ENCODE measurements at regions not wholly inside any gene's neighbourhood (a gene's known extent, or its start where the extent isn't known, plus 50 kb on each side); places are given as distances from the start of the nearest gene placed in this dataset.

DNA sequence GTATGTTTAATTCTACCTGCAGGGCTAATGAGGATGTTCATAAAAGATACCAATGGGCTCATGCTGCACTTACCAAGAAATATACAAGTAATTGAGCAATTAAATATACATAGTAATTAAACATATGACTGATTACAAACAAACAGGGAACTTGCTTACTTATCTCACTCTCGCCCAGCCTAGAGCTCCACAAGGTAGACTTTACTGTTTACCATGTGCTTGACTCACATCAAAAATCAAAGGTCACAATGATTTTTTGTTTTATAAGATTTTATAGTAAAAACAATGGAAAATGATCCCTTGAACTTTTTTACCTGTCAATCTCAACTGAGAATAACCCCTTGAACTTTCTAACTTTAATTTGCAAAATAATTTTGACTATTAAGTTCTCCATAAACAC lies 1395.1 kb downstream of the SUCLG1 start:
- Histone ChIP-seq H3K9me3 (ENCODE audit: low read depth, low read length, poor library complexity, severe bottlenecking) (peaks cover 28% of the 10 kb centered on the region), H3K27me3 (replicated peaks; ENCODE audit: insufficient read depth, low read depth, low read length, poor library complexity) (no peaks in the 10 kb centered on the region), H3K4me1 (ENCODE audit: insufficient read depth, low read length, poor library complexity, severe bottlenecking) (no peaks in the 10 kb centered on the region), H3K27ac (ENCODE audit: low read depth, low read length, poor library complexity, severe bottlenecking) (no peak overlapping the region), H3K4me3 (ENCODE audit: low read depth, low read length, poor library complexity, severe bottlenecking) (no peak overlapping the region), H3K36me3 (ENCODE audit: insufficient read depth, low read length, poor library complexity, severe bottlenecking) (no peaks in the 10 kb centered on the region)
- DNase-seq (ENCODE audit: low spot score): no peak
- POLR2A ChIA-PET (ENCODE audit: low non-redundant PET): no interaction called here
- intact Hi-C loops (cut with micrococcal nuclease; ENCODE audit: unreplicated experiment): no loop called here
- TF ChIP-seq EZH2 (IDR thresholded peaks at IDR 0.05; ENCODE audit: borderline replicate concordance, low read depth, low read length, poor library complexity, severe bottlenecking): no peak
- TF ChIP-seq, protein P1, sequence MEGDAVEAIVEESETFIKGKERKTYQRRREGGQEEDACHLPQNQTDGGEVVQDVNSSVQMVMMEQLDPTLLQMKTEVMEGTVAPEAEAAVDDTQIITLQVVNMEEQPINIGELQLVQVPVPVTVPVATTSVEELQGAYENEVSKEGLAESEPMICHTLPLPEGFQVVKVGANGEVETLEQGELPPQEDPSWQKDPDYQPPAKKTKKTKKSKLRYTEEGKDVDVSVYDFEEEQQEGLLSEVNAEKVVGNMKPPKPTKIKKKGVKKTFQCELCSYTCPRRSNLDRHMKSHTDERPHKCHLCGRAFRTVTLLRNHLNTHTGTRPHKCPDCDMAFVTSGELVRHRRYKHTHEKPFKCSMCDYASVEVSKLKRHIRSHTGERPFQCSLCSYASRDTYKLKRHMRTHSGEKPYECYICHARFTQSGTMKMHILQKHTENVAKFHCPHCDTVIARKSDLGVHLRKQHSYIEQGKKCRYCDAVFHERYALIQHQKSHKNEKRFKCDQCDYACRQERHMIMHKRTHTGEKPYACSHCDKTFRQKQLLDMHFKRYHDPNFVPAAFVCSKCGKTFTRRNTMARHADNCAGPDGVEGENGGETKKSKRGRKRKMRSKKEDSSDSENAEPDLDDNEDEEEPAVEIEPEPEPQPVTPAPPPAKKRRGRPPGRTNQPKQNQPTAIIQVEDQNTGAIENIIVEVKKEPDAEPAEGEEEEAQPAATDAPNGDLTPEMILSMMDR (conservative IDR thresholded peaks at IDR 0.05; ENCODE audit: low read depth, low read length): no peak
- BruUV-seq (replicated peaks): no TSS peak
- CTCF ChIA-PET: no interaction called here

DNA sequence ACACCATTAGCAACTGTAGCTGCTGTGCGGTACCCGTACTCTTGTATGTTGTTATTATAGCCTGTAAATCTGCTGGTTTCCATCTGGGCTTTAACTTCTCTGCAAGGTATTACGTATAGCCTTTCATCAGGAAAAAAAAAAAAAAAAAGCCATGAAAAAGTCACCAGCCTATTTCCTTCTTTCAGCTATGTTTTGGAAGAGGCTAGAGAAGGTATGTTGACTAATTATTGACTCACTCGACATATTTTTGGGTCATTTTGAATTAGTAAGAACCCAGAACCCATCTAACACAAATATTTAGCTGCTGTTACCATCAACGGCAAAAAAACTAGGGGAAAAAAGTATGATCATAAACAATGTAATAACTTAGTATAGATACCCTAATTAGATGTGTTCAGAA lies 1395.6 kb downstream of the SUCLG1 start:
- POLR2A ChIA-PET (ENCODE audit: low non-redundant PET): no interaction called here
- BruUV-seq (replicated peaks): no TSS peak
- H3K27me3 ChIP-seq (replicated peaks; ENCODE audit: insufficient read depth, low read depth, low read length, poor library complexity): no peaks in the 10 kb centered on the region
- H3K27ac ChIP-seq (ENCODE audit: low read depth, low read length, poor library complexity, severe bottlenecking): no peak overlapping the region
- no peaks in the 10 kb centered on the region for H3K36me3 ChIP-seq (ENCODE audit: insufficient read depth, low read length, poor library complexity, severe bottlenecking)
- DNase-seq (ENCODE audit: low spot score): no peak
- TF ChIP-seq, protein P1 (conservative IDR thresholded peaks at IDR 0.05; ENCODE audit: low read depth, low read length): no peak
- no peak for TF ChIP-seq EZH2 (IDR thresholded peaks at IDR 0.05; ENCODE audit: borderline replicate concordance, low read depth, low read length, poor library complexity, severe bottlenecking)
- CTCF ChIA-PET: no interaction called here
- no peak overlapping the region for H3K4me3 ChIP-seq (ENCODE audit: low read depth, low read length, poor library complexity, severe bottlenecking)
- H3K4me1 ChIP-seq (ENCODE audit: insufficient read depth, low read length, poor library complexity, severe bottlenecking): no peaks in the 10 kb centered on the region
- intact Hi-C loops (cut with micrococcal nuclease; ENCODE audit: unreplicated experiment): no loop called here
- peaks cover 32% of the 10 kb centered on the region for H3K9me3 ChIP-seq (ENCODE audit: low read depth, low read length, poor library complexity, severe bottlenecking)

DNA sequence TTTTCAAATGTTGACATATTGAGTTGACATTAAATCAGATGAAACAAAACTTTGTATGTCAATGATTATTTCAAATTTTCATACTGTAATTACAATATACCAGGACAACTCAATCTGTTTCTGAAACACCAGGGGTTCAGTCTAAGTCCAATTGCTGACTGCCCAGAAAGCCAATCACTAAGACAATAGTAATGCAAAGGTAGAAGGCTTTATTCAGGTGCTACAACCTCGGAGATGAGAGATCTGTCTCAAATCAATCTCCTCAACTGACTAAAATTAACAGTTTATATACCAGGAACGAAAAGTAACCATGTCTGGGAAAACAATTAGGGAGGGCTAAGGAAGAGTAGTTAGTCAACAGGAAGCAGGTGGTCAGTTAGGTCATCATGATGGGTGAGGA lies 1400.4 kb downstream of the SUCLG1 start:
- intact Hi-C loops (cut with micrococcal nuclease; ENCODE audit: unreplicated experiment): no loop called here
- Histone ChIP-seq H3K36me3 (ENCODE audit: insufficient read depth, low read length, poor library complexity, severe bottlenecking) (no peaks in the 10 kb centered on the region), H3K27ac (ENCODE audit: low read depth, low read length, poor library complexity, severe bottlenecking) (no peak overlapping the region), H3K4me1 (ENCODE audit: insufficient read depth, low read length, poor library complexity, severe bottlenecking) (no peaks in the 10 kb centered on the region), H3K4me3 (ENCODE audit: low read depth, low read length, poor library complexity, severe bottlenecking) (no peak overlapping the region), H3K9me3 (ENCODE audit: low read depth, low read length, poor library complexity, severe bottlenecking) (peaks cover 32% of the 10 kb centered on the region), H3K27me3 (replicated peaks; ENCODE audit: insufficient read depth, low read depth, low read length, poor library complexity) (no peaks in the 10 kb centered on the region)
- CTCF ChIA-PET: no interaction called here
- POLR2A ChIA-PET (ENCODE audit: low non-redundant PET): no interaction called here
- TF ChIP-seq, protein P1 (conservative IDR thresholded peaks at IDR 0.05; ENCODE audit: low read depth, low read length): no peak
- no peak for TF ChIP-seq EZH2 (IDR thresholded peaks at IDR 0.05; ENCODE audit: borderline replicate concordance, low read depth, low read length, poor library complexity, severe bottlenecking)
- no peak for DNase-seq (ENCODE audit: low spot score)
- BruUV-seq (replicated peaks): no TSS peak

All from A673 (cell line).